ENCODE measurements at regions not wholly inside any gene's neighbourhood (a gene's known extent, or its start where the extent isn't known, plus 50 kb on each side); places are given as distances from the start of the nearest gene placed in this dataset.

- no peak for DNase-seq
Observed at GRCh38 chr17:69719474-69720048, 305.1 kb downstream of the MAP2K6 start.

- DNase-seq: no peak
Observed at GRCh38 chr17:69722518-69722917, 308.0 kb downstream of the MAP2K6 start.

DNA sequence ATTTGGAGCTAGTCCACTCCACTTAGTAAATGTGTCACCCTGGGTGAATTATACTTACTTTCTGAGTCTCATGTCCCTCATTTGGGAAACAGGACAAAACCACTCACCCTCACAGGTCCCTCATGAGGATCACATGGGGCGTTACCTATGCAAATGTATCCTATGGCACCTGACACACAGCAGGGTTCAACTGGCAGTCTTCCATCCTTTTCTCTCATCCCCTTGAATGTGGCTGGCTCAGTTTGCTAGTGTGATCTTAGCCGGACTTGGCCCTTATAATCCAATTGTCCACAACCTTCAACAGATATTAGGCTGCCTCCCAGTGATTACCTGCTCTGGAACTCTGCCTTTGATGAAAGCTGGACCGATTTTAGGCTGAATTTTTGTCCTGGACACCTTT, 308.8 kb downstream of the MAP2K6 start:
- DNase-seq: no peak

DNA sequence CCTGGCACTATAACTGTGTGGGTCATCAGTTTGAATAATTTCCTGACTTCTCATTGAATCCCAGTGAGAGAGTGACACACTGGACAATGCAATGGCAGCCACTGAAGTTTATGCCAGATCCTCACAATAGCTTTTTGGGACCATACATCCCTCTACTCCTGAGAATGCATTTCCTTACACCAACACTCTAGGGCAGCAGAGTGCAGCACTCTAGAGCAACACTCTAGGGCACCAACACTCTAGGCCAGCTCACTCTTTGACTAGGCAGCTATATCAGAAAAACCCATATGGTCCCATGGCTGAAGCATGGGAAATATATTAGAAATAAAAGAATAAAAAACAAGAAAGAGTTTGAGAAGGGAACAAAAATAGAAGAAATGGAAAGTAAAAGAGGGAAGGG, 309.2 kb downstream of the MAP2K6 start:
- DNase-seq: peak in 2 of 4 experiments; percentile 20 to 30

DNA sequence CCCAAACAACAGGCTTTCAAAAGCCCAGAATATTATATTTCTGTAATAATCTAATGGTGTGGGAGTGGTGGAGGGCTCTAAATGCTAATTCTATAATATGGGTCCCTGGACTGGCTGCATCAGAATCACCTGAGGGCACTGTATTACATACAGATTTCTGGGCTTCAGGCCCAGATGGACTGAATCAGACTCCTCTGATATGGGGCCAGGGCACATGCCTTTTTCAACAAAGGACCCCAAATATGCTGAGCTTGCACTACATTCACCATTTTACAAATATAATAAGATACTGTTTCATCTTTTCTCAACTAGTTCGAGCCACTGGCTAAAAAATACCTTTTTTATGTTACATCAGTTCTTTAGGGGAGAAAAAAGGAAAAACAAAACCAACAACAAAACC, 309.7 kb downstream of the MAP2K6 start:
- no peak for DNase-seq

GRCh38 chr17:69725146-69725545, 310.6 kb downstream of the MAP2K6 start:
- no peak for DNase-seq

- no peak for DNase-seq
Observed at GRCh38 chr17:69728816-69729215, 314.3 kb downstream of the MAP2K6 start.

GRCh38 chr17:69729944-69730343, 315.4 kb downstream of the MAP2K6 start:
- DNase-seq: no peak

DNA sequence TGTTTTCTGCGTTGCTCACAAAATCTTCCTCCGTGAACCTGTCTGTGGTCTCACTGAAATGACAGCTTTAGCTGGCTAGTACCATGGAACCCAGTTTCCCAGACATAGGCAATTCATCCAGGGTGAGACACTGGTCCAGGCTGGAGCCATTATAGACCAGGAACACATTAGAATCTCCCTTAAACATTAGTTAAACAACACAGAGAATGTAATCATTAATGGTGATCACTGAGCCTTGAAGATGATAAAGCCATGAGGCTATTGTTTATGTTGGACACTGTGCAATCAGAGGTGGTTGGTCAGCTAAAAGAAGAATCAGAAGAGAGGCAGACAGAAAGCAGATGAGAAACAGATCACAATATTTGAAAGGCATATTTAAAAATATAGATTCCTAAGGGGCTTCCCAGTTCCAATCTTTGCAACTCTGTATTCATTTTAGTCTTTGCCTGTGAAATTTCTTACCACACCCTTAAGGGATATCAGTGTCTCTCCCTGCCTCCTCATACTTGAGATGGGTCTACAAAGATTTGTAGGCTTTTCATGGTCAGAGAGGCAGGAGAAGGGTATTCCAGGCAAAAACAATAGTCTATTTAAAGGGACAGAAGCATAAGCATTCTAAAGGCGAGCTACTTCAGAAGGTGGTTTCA, 317.9 kb downstream of the MAP2K6 start:
- DNase-seq: no peak

GRCh38 chr17:69733171-69734012, 318.9 kb downstream of the MAP2K6 start:
- DNase-seq: no peak

- no peak for DNase-seq
Observed at GRCh38 chr17:69734656-69735055, 320.2 kb downstream of the MAP2K6 start.

DNA sequence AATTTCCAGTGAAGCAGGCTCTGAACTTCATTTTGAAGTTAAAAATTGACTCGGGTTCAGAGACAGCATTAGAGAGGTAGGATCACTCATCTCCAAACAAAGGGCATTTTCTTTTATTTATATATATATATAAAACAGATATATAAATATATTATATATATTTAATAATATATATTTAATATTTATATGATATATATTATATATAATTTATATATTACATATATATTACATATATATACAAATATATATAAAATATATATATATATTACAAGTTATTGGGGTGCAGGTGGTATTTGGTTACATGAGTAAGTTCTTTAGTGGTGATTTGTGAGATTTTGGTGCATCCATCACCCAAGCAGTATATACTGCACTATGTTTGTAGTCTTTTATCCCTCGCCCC, 320.8 kb downstream of the MAP2K6 start:
- no peak for DNase-seq

DNA sequence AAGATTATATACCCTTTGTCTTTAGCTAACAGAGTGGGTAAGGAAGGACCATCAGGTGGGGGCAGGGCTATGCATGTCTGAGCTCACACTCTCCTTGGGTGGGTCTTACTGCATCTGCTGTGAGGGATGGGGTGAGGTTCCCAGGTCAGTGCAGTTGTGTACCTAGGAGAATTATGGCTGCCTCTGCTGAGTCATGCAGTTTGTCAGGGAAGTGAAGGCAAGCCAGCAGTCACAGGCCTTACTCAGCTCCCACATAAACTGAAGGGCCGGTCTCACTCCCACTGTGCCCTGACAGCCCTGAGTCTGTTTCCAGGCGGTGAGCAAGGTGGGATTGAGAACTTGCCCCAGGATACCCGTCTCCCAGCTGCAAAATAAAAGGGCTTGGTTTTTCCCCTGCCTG, 328.6 kb downstream of the MAP2K6 start:
- no peak for DNase-seq

- no peak for DNase-seq
Observed at GRCh38 chr17:69744512-69745070, 330.1 kb downstream of the MAP2K6 start.

- DNase-seq: no peak
Observed at GRCh38 chr17:69749911-69750310, 325.1 kb upstream of the KCNJ16 start.

- DNase-seq: peak; percentile 51 to 78 (median 60)
Observed at GRCh38 chr17:69757688-69758430, 317.2 kb upstream of the KCNJ16 start.

- peak in 2 of 4 experiments; percentile 4 to 13 for DNase-seq
Observed at GRCh38 chr17:69760562-69760961, 314.5 kb upstream of the KCNJ16 start.

DNA sequence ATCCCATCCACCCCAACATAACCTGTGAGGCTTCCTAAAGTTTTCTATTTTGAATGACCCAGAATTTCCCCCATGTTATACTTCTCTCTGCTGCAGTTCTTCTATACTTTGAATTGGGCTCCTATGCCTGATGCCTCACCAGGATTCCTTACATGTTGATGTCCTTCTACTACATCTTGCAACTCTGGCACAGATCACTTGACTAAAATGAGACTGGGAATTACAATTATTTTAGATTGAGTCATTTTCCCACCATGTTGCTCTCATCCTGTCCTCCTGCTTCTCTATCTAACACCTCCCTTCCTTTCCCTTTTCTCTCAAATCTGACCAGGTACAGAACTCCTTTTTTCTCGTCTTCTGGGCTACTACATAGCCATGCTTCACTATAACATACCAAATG, 314.0 kb upstream of the KCNJ16 start:
- no peak for DNase-seq

DNA sequence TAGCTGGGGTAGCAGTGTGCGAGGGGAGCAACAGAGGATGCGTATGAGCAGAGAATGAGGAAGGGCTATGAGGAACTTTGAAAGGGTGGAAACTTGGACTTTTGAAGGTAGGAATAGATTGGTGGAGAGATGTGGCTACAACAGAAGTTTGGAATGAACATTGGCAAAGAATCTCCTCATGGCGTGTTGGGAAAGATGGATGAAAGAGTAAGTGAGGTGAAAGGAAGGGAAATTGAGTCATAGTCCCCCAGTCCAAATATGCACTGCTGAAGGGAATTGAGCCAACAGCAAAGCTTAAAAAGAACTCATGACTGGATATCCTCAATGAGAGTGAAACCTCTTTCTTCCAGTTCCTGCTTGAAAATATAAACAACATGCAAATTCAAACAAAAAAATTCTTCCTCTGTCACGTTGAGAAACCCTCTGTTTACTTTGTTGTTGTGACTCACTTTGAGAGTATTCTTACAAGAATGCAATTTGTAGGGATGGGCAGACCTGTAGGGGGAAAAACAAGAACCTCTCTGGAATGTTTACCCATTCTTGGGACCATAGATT, 313.2 kb upstream of the KCNJ16 start:
- peak; percentile 5 to 57 (median 34) for DNase-seq

GRCh38 chr17:69762359-69762758, 312.7 kb upstream of the KCNJ16 start:
- no peak for DNase-seq

DNA sequence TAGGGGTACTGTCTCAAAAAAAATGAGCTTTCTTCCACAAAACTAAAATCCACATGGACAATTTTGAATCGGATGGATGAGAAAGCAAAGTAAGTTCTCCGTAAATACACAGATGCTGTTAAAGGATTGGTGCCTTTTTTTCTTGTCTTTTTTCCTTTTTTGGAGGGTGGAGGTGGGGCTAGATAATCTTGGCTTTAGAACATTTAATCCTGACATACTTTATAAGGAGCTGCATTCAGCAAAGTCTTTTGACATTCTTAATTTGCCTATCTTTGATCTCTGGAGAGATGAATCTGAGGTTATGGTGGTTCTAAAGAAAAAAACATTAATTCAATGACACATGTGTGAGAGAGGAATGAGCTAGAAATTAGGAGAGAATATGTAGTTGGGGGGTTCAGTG, 312.3 kb upstream of the KCNJ16 start:
- no peak for DNase-seq

DNA sequence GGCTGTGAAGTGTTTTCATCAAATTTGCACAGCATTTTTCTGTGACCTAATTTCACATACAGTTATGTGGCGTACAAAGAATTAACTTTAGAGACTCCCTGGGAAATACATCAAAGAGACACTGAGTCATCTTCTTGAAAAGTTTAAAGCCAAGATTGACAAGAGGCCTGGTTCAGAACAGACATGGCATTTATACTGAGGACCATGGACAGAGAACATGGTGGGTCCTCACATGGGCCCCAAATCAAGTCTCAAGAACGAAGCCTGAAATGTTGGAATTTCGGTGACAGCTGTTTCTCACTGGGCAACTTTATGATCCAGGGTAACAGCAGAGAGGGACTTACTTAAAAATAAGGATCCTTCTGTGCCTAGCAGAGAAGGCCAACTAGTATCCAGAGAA, 311.5 kb upstream of the KCNJ16 start:
- no peak for DNase-seq

Data from suppressor macrophage (primary cell).